ENCODE measurements at regions not wholly inside any gene's neighbourhood (a gene's known extent, or its start where the extent isn't known, plus 50 kb on each side); places are given as distances from the start of the nearest gene placed in this dataset.

DNA sequence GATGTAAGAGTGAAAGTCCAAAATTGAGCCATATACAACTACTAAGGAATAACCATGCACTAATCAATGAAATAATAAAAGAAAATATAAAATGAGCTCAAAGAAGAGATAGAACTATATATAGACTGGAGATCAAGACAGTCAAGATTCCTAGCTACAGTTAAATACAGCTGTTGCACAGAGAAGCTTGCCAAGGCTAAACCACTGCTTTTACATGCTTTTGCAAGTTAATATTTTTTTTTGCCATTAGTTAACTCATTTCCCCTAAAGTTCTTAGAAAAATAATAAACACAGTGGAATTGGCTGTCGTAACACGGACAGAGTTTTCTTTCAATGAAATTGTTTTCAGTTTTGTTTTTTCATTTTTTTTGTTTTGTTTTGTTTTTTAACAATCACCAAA is 123.0 kb downstream of the VGLL3 start:
- Histone ChIP-seq H3K27me3 (ENCODE audit: insufficient read depth, low read depth) (no peaks in the 10 kb centered on the region), H3K4me3 (IDR thresholded peaks at IDR 0.05; ENCODE audit: insufficient read depth, low read depth, low read length) (no peak overlapping the region), H3K36me3 (ENCODE audit: insufficient read depth) (no peaks in the 10 kb centered on the region), H4K20me1 (ENCODE audit: insufficient read depth) (no peaks in the 10 kb centered on the region), H2AFZ (ENCODE audit: low read depth) (no peak overlapping the region), H3K4me2 (no peak overlapping the region), H3K27ac (no peak overlapping the region), H3K79me2 (ENCODE audit: insufficient read depth, low read depth) (no peaks in the 10 kb centered on the region), H3K9ac (no peak overlapping the region), H3K4me1 (ENCODE audit: low read depth, poor library complexity, severe bottlenecking) (no peaks in the 10 kb centered on the region)
- TF ChIP-seq, protein P1, sequence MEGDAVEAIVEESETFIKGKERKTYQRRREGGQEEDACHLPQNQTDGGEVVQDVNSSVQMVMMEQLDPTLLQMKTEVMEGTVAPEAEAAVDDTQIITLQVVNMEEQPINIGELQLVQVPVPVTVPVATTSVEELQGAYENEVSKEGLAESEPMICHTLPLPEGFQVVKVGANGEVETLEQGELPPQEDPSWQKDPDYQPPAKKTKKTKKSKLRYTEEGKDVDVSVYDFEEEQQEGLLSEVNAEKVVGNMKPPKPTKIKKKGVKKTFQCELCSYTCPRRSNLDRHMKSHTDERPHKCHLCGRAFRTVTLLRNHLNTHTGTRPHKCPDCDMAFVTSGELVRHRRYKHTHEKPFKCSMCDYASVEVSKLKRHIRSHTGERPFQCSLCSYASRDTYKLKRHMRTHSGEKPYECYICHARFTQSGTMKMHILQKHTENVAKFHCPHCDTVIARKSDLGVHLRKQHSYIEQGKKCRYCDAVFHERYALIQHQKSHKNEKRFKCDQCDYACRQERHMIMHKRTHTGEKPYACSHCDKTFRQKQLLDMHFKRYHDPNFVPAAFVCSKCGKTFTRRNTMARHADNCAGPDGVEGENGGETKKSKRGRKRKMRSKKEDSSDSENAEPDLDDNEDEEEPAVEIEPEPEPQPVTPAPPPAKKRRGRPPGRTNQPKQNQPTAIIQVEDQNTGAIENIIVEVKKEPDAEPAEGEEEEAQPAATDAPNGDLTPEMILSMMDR (conservative IDR thresholded peaks at IDR 0.05; ENCODE audit: low read depth, low read length): no peak

DNA sequence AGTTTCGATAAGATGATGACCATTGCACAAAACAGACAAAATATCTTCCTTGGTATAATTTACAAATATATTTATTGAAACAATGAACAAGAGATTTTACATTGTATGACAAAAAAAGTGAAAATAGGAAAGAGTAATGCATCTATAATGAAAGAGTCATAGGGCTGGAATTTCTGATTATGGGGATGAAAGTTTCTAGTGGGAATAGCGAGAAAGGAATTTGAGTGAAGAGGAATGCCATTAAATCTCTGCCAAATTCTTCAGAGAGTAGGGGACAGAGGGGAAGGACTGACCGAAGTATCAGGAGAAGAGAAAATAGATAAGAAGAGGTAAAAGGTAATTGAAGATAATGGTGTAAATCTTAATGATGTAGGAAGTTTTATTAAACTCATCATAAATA is 125.4 kb downstream of the VGLL3 start:
- Histone ChIP-seq H3K36me3 (ENCODE audit: insufficient read depth) (no peaks in the 10 kb centered on the region), H3K9ac (no peak overlapping the region), H4K20me1 (ENCODE audit: insufficient read depth) (no peaks in the 10 kb centered on the region), H3K27ac (no peak overlapping the region), H3K4me1 (ENCODE audit: low read depth, poor library complexity, severe bottlenecking) (no peaks in the 10 kb centered on the region), H3K4me2 (no peak overlapping the region), H2AFZ (ENCODE audit: low read depth) (no peak overlapping the region), H3K27me3 (ENCODE audit: insufficient read depth, low read depth) (no peaks in the 10 kb centered on the region), H3K4me3 (IDR thresholded peaks at IDR 0.05; ENCODE audit: insufficient read depth, low read depth, low read length) (no peak overlapping the region), H3K79me2 (ENCODE audit: insufficient read depth, low read depth) (no peaks in the 10 kb centered on the region)
- TF ChIP-seq, protein P1 (conservative IDR thresholded peaks at IDR 0.05; ENCODE audit: low read depth, low read length): no peak

DNA sequence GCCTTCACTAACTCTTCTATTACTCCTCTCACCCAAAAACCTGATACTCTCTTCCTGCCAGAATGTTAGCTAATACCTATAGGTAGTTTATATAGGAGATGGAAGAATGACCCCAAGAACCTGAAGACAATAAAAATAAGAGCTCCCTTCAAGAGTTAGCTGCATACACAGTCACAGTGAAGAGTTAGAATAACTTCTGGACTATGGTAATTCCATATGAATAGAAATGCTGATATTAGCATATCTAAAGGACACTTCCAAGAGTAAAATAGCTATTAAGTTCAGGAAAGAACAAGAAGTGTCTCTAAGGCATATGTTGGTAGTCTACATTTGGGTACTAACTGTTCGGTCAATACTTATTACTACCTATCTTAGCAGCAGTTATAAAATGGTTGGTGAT is 134.2 kb downstream of the VGLL3 start:
- no peaks in the 10 kb centered on the region for H3K27me3 ChIP-seq (ENCODE audit: insufficient read depth, low read depth)
- H3K4me3 ChIP-seq (IDR thresholded peaks at IDR 0.05; ENCODE audit: insufficient read depth, low read depth, low read length): no peak overlapping the region
- no peaks in the 10 kb centered on the region for H3K36me3 ChIP-seq (ENCODE audit: insufficient read depth)
- H2AFZ ChIP-seq (ENCODE audit: low read depth): no peak overlapping the region
- TF ChIP-seq, protein P1 (conservative IDR thresholded peaks at IDR 0.05; ENCODE audit: low read depth, low read length): no peak
- no peak overlapping the region for H3K4me2 ChIP-seq
- no peaks in the 10 kb centered on the region for H4K20me1 ChIP-seq (ENCODE audit: insufficient read depth)
- no peaks in the 10 kb centered on the region for H3K79me2 ChIP-seq (ENCODE audit: insufficient read depth, low read depth)
- H3K9ac ChIP-seq: no peak overlapping the region
- H3K4me1 ChIP-seq (ENCODE audit: low read depth, poor library complexity, severe bottlenecking): no peaks in the 10 kb centered on the region
- no peak overlapping the region for H3K27ac ChIP-seq

DNA sequence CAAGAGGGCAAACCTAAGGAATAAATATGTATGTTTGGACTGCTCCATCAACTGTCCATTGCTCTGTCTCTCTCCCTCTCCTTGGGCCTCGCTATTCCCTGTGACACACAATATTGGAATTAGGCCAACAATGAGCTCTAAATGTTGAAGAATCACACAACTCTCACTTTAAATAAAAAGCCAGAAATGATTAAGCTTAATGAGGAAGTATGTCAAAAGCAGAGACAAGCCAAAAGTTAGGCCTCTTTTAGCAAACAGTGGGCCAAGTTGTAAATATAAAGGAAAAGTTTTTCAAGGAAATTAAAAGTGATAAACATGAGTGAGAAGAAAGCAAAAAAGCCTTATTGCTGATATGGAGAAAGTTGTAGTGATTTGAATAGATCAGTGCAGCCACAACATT is 141.0 kb downstream of the VGLL3 start:
- no peak overlapping the region for H3K4me3 ChIP-seq (IDR thresholded peaks at IDR 0.05; ENCODE audit: insufficient read depth, low read depth, low read length)
- H4K20me1 ChIP-seq (ENCODE audit: insufficient read depth): no peaks in the 10 kb centered on the region
- no peak overlapping the region for H2AFZ ChIP-seq (ENCODE audit: low read depth)
- no peak overlapping the region for H3K4me2 ChIP-seq
- H3K27me3 ChIP-seq (ENCODE audit: insufficient read depth, low read depth): no peaks in the 10 kb centered on the region
- H3K9ac ChIP-seq: no peak overlapping the region
- TF ChIP-seq, protein P1 (conservative IDR thresholded peaks at IDR 0.05; ENCODE audit: low read depth, low read length): no peak
- no peaks in the 10 kb centered on the region for H3K79me2 ChIP-seq (ENCODE audit: insufficient read depth, low read depth)
- H3K4me1 ChIP-seq (ENCODE audit: low read depth, poor library complexity, severe bottlenecking): no peaks in the 10 kb centered on the region
- no peak overlapping the region for H3K27ac ChIP-seq
- H3K36me3 ChIP-seq (ENCODE audit: insufficient read depth): no peaks in the 10 kb centered on the region

DNA sequence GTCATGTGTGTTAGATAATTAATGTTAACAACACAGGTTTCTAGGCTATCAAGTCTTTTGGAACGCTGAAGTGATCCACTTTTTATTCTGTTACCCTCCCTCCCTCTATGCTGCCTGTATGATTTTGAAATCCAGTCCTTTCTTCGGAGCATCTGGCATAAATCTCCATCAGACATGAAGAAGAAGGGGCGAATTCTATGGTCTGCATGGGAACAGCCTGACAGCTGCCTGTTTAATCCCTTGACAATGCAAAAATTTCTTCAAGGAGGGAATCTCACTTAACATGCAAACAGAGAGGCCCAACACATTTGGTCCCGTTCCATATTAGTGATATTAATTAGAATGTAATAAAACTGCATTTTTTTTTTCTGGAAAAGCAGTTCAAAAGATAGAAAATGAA is 145.2 kb downstream of the VGLL3 start:
- no peak overlapping the region for H3K27ac ChIP-seq
- no peaks in the 10 kb centered on the region for H4K20me1 ChIP-seq (ENCODE audit: insufficient read depth)
- H3K4me3 ChIP-seq (IDR thresholded peaks at IDR 0.05; ENCODE audit: insufficient read depth, low read depth, low read length): no peak overlapping the region
- no peak overlapping the region for H2AFZ ChIP-seq (ENCODE audit: low read depth)
- TF ChIP-seq, protein P1 (conservative IDR thresholded peaks at IDR 0.05; ENCODE audit: low read depth, low read length): no peak
- no peak overlapping the region for H3K9ac ChIP-seq
- H3K4me2 ChIP-seq: no peak overlapping the region
- no peaks in the 10 kb centered on the region for H3K79me2 ChIP-seq (ENCODE audit: insufficient read depth, low read depth)
- no peaks in the 10 kb centered on the region for H3K36me3 ChIP-seq (ENCODE audit: insufficient read depth)
- H3K4me1 ChIP-seq (ENCODE audit: low read depth, poor library complexity, severe bottlenecking): no peaks in the 10 kb centered on the region
- no peaks in the 10 kb centered on the region for H3K27me3 ChIP-seq (ENCODE audit: insufficient read depth, low read depth)

Measured in KMS-11 (cell line).